Left lung (tissue), 4 donors: ENCODE measurements at regions not wholly inside any gene's neighbourhood (a gene's known extent, or its start where the extent isn't known, plus 50 kb on each side); places are given as distances from the start of the nearest gene placed in this dataset.

Experiments
- ATAC-seq: fragments of 200-7000 bp; cut with Tn5 transposase; one replicate; pipeline ENCODE4 v1.9.1; 2020; ENCODE audit warnings: moderate library complexity
- DNase-seq, 4 donors: peaks; one replicate each; pipeline ENCODE4 v3.0.0-alpha.2; 2013 to 2020
- H3K27ac ChIP-seq, 2 donors: fragments of 200-600 bp; sonication (generic) in 1 of 2; one replicate each; pipeline versions ENCODE4 v1.5.0 to v1.8.0; 2020 to 2021
- H3K27me3 ChIP-seq, 2 donors: fragments of 200-600 bp; sonication (generic) in 1 of 2; one replicate each; pipeline versions ENCODE4 v1.5.0 to v1.8.0; 2020 to 2021
- H3K36me3 ChIP-seq, 2 donors: fragments of 200-600 bp; sonication (generic) in 1 of 2; one replicate each; pipeline versions ENCODE4 v1.5.0 to v1.8.0; 2020 to 2021
- H3K4me1 ChIP-seq, 2 donors: fragments of 200-600 bp; one replicate each; pipeline ENCODE4 v1.8.0; 2021
- H3K4me3 ChIP-seq, 2 donors: fragments of 200-600 bp; sonication (generic) in 1 of 2; one replicate each; pipeline versions ENCODE4 v1.5.0 to v1.8.0; 2020 to 2021; ENCODE audit warnings: mild to moderate bottlenecking in 1 of 2
- H3K9me3 ChIP-seq, 2 donors: fragments of 200-600 bp; sonication (generic) in 1 of 2; one replicate each; pipeline versions ENCODE4 v1.5.0 to v1.8.0; 2020 to 2021
- CTCF ChIP-seq, 2 donors: fragments of 200-600 bp; sonication (generic) in 1 of 2; IDR thresholded peaks; one replicate each; pipeline versions ENCODE4 v1.5.0 to v1.8.0; 2021; ENCODE audit warnings: antibody characterized with exemption in 2 of 2
- intact Hi-C, 2 donors: fragments of 100-400 bp; cut with DNase I; formaldehyde crosslinking; loops; one replicate each; pipeline versions ENCODE4 v1.11.2 to v1.14.2; 2022
- donor health status: DM: no; HTN: yes; CAD: no.
- donor health status: DM: no; HTN: no; CAD: no.

GRCh38 chr4:56106180-56107147 is 157.7 kb downstream of the CEP135 start:
- no peak for DNase-seq
- intact Hi-C loops, result no loop called here

GRCh38 chr4:56104188-56104587 is 155.4 kb downstream of the CEP135 start:
- intact Hi-C loops, result no loop called here

More at GRCh38 chr4:56106180-56107147, 157.7 kb downstream of the CEP135 start:
- H3K4me3 ChIP-seq, result no peak overlapping the region
- no peaks in the 10 kb centered on the region for H3K36me3 ChIP-seq
- no peak for ATAC-seq
- no peaks in the 10 kb centered on the region for H3K9me3 ChIP-seq
- no peak for TF ChIP-seq CTCF (IDR thresholded peaks at IDR 0.05)
- no peak overlapping the region for H3K27ac ChIP-seq
- no peaks in the 10 kb centered on the region for H3K27me3 ChIP-seq
- H3K4me1 ChIP-seq, result no peaks in the 10 kb centered on the region

GRCh38 chr4:56102601-56103000 is 153.9 kb downstream of the CEP135 start:
- no peaks in the 10 kb centered on the region for H3K4me1 ChIP-seq
- H3K27ac ChIP-seq, result no peak overlapping the region
- no peak overlapping the region for H3K4me3 ChIP-seq
- H3K27me3 ChIP-seq, result no peaks in the 10 kb centered on the region
- H3K9me3 ChIP-seq, result no peaks in the 10 kb centered on the region
- no peak for ATAC-seq
- no peak for TF ChIP-seq CTCF (IDR thresholded peaks at IDR 0.05)
- no peaks in the 10 kb centered on the region for H3K36me3 ChIP-seq
- no peak for DNase-seq
- intact Hi-C loops, result no loop called here

More at GRCh38 chr4:56104188-56104587, 155.4 kb downstream of the CEP135 start:
- ATAC-seq (no peak), DNase-seq (no peak)
- H3K4me1 ChIP-seq, result no peaks in the 10 kb centered on the region
- H3K27me3 ChIP-seq, result no peaks in the 10 kb centered on the region
- H3K9me3 ChIP-seq, result no peaks in the 10 kb centered on the region
- H3K36me3 ChIP-seq, result no peaks in the 10 kb centered on the region
- TF ChIP-seq CTCF (IDR thresholded peaks at IDR 0.05), result no peak
- no peak overlapping the region for H3K27ac ChIP-seq
- no peak overlapping the region for H3K4me3 ChIP-seq

GRCh38 chr4:56099378-56099786 is 150.6 kb downstream of the CEP135 start:
- no peak for TF ChIP-seq CTCF (IDR thresholded peaks at IDR 0.05)
- ATAC-seq (no peak), DNase-seq (no peak)
- Histone ChIP-seq H3K27ac (no peak overlapping the region), H3K4me3 (no peak overlapping the region), H3K9me3 (no peaks in the 10 kb centered on the region), H3K27me3 (no peaks in the 10 kb centered on the region), H3K4me1 (no peaks in the 10 kb centered on the region), H3K36me3 (no peaks in the 10 kb centered on the region)
- intact Hi-C loops, result no loop called here

GRCh38 chr4:56093576-56093975 is 144.8 kb downstream of the CEP135 start:
- H3K9me3 ChIP-seq, result no peaks in the 10 kb centered on the region
- no peak for TF ChIP-seq CTCF (IDR thresholded peaks at IDR 0.05)
- no peak overlapping the region for H3K4me3 ChIP-seq
- ATAC-seq (no peak), DNase-seq (no peak)
- H3K27ac ChIP-seq, result no peak overlapping the region
- H3K27me3 ChIP-seq, result no peaks in the 10 kb centered on the region
- H3K36me3 ChIP-seq, result no peaks in the 10 kb centered on the region
- no peaks in the 10 kb centered on the region for H3K4me1 ChIP-seq
- intact Hi-C loops, result no loop called here
